ENCODE measurements at regions not wholly inside any gene's neighbourhood (a gene's known extent, or its start where the extent isn't known, plus 50 kb on each side); places are given as distances from the start of the nearest gene placed in this dataset.

- Histone ChIP-seq H3K4me3 (no peak overlapping the region), H3K27ac (peak overlapping the region; percentile 56), H3K4me1 (peaks cover 37% of the 10 kb centered on the region), H3K9me3 (no peaks in the 10 kb centered on the region), H3K27me3 (no peaks in the 10 kb centered on the region), H3K36me3 (no peaks in the 10 kb centered on the region)
- intact Hi-C loops (cut with DNase I), result no loop called here
- TF ChIP-seq POLR2AphosphoS5 (IDR thresholded peaks at IDR 0.05; ENCODE audit: insufficient read depth in 1 of 2, low read depth in 1 of 2) (peak in 1 of 2 donors; percentile 37), CTCF (IDR thresholded peaks at IDR 0.05) (no peak)
- no peak for DNase-seq (ENCODE audit: extremely low spot score in 2 of 2)
Measured at GRCh38 chr15:70264014-70264582, 166.4 kb upstream of the TLE3 start.

- Histone ChIP-seq H3K9me3 (no peaks in the 10 kb centered on the region), H3K27me3 (no peaks in the 10 kb centered on the region), H3K36me3 (no peaks in the 10 kb centered on the region), H3K4me1 (peaks cover 46% of the 10 kb centered on the region), H3K27ac (no peak overlapping the region), H3K4me3 (no peak overlapping the region)
- no peak for DNase-seq (ENCODE audit: extremely low spot score in 2 of 2)
- intact Hi-C loops (cut with DNase I), result no loop called here
- no peak for TF ChIP-seq CTCF (IDR thresholded peaks at IDR 0.05)
- TF ChIP-seq POLR2AphosphoS5 (IDR thresholded peaks at IDR 0.05; ENCODE audit: insufficient read depth in 1 of 2, low read depth in 1 of 2), result no peak
- no peak for TF ChIP-seq POLR2A (IDR thresholded peaks at IDR 0.05)
Measured at GRCh38 chr15:70262591-70263274, 165.0 kb upstream of the TLE3 start.

- Histone ChIP-seq H3K27ac (no peak overlapping the region), H3K4me1 (peaks cover 43% of the 10 kb centered on the region), H3K9me3 (no peaks in the 10 kb centered on the region), H3K27me3 (no peaks in the 10 kb centered on the region), H3K4me3 (no peak overlapping the region), H3K36me3 (no peaks in the 10 kb centered on the region)
- TF ChIP-seq POLR2AphosphoS5 (IDR thresholded peaks at IDR 0.05; ENCODE audit: insufficient read depth in 1 of 2, low read depth in 1 of 2), result no peak
- TF ChIP-seq POLR2A (IDR thresholded peaks at IDR 0.05), result no peak
- no peak for TF ChIP-seq CTCF (IDR thresholded peaks at IDR 0.05)
- intact Hi-C loops (cut with DNase I), result no loop called here
- no peak for DNase-seq (ENCODE audit: extremely low spot score in 2 of 2)
Measured at GRCh38 chr15:70262171-70262570, 164.5 kb upstream of the TLE3 start.

- Histone ChIP-seq H3K9me3 (no peaks in the 10 kb centered on the region), H3K4me3 (no peak overlapping the region), H3K36me3 (no peaks in the 10 kb centered on the region), H3K4me1 (peaks cover 32% of the 10 kb centered on the region), H3K27ac (no peak overlapping the region), H3K27me3 (no peaks in the 10 kb centered on the region)
- DNase-seq (ENCODE audit: extremely low spot score in 2 of 2), result no peak
- intact Hi-C loops (cut with DNase I), result no loop called here
- TF ChIP-seq POLR2A (IDR thresholded peaks at IDR 0.05) (no peak), POLR2AphosphoS5 (IDR thresholded peaks at IDR 0.05; ENCODE audit: insufficient read depth in 1 of 2, low read depth in 1 of 2) (no peak), CTCF (IDR thresholded peaks at IDR 0.05) (no peak)
Measured at GRCh38 chr15:70261083-70261482, 163.4 kb upstream of the TLE3 start.

GRCh38 chr15:70260580-70260979 is 162.9 kb upstream of the TLE3 start:
- H3K27ac ChIP-seq, result no peak overlapping the region
- no peaks in the 10 kb centered on the region for H3K9me3 ChIP-seq
- DNase-seq (ENCODE audit: extremely low spot score in 2 of 2), result no peak
- H3K4me3 ChIP-seq, result no peak overlapping the region
- no peak for TF ChIP-seq POLR2AphosphoS5 (IDR thresholded peaks at IDR 0.05; ENCODE audit: insufficient read depth in 1 of 2, low read depth in 1 of 2)
- no peak for TF ChIP-seq CTCF (IDR thresholded peaks at IDR 0.05)
- TF ChIP-seq POLR2A (IDR thresholded peaks at IDR 0.05), result no peak
- peaks cover 28% of the 10 kb centered on the region for H3K4me1 ChIP-seq
- intact Hi-C loops (cut with DNase I), result no loop called here
- H3K36me3 ChIP-seq, result no peaks in the 10 kb centered on the region
- H3K27me3 ChIP-seq, result no peaks in the 10 kb centered on the region
